HG03045 (cell line): ENCODE measurements at regions not wholly inside any gene's neighbourhood (a gene's known extent, or its start where the extent isn't known, plus 50 kb on each side); places are given as distances from the start of the nearest gene placed in this dataset.

Source experiments
- ATAC-seq: cut with Tn5 transposase; IDR thresholded peaks from one replicate; pipeline ENCODE4 v1.9.1; 2021; ENCODE audit warnings: mild to moderate bottlenecking, moderate library complexity; ENCODE audit not compliant: unreplicated experiment

DNA sequence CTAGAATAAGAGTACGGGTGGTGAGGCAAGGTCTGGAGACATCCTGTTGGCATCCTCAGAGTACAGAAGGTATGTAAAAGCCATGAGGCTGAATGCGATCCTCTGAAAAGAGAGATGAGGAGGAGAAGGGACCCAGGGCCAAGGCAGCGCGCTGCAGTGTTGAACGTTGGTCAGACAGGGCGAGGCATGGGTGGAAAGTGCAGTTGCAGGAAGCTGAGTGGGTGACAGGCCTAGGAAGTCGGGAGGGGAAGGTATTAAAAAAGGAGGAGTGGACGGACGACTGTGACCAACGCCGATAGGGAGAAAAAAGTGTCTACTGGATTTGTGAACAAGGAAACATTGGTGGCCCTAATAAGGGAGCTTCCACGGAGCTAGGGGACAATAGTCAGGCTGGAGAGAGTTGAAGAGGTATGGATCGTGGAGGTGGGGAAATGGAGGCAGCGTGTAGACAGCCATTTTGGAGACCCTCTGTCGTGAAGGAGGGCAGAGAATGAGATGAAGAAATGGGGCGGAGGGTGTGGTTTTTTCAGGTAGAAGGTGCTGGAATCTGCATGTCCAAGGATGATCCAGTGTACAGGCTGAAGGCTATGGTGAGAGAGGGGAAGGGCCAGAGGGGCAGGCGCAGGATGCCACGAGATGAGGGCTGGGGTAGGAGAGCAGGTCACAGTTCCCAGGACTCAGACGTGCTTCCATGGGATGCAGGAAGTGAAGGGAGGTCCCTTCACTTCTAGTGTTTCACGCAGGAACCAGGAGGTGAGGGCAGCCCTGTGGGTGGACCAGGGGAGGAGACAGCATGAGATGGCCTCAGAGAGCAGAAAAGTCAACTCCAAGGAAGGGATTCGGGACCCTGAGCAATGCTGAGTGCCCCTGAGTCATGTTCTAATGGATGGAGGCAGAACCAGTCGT, 115.9 kb downstream of the ASB7 start:
- no peak for ATAC-seq

DNA sequence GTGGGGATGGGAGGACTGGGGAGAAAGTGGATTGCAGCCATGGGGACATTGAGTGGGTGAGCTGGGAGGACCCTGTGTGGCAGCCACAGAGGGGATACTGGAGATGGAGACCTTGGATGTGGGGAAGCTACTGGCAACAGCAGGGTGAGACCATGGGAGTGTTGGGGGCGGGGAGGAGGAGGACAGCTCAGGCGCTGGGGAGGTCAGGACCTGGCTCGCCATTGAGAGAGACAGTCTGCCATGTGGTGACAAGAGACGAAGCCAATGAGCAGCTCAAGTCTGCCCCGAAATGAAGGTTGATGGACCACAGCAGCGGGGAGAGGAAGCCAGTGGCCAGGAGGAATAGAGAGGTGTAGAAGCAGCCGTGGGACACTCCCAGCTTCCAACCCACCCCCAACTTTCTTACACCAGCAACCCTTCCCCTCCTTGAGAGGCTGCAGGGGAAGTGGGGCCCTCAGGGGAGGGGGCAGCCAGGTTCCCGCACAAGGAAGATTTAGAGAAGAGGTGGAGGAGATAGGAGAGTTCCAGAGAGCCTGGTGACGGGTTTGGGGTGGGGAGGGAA, 118.1 kb downstream of the ASB7 start:
- ATAC-seq = no peak

DNA sequence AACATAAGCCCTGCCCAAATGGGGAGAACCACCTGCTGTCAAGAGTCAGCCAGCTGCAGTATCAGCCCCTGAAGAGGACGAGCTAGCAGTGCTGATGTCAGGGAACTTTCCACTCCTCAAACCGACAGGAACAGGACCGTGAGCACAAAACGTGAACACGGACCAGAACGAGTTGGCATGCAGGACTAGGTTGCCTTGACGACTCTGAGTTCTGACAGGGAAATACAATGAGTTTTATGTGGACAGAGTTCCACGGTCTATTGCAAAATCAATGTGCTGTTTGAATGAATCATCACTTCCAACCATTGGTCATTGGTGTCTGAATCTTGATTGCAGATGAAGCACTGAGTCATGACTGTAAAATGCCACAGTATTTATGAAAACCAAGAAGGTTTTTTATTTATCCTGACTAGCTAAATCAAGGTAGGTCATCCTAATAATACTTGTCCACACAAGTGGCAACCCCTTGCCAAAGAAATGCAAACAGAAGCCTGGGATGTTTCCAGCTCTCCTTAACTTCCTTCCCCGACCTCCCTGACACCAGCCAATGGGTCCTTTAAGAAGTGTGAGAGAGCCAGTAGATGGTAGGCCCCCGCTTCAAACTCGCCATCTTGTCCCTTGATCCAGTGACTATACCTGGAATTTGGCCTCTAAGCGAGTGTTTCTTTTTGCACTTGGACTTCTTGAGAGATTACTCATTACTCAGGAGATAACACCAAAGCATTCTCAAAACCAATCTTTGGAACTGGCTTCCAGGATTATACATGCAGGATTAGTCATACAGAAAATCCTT, 119.6 kb downstream of the ASB7 start:
- ATAC-seq = no peak

DNA sequence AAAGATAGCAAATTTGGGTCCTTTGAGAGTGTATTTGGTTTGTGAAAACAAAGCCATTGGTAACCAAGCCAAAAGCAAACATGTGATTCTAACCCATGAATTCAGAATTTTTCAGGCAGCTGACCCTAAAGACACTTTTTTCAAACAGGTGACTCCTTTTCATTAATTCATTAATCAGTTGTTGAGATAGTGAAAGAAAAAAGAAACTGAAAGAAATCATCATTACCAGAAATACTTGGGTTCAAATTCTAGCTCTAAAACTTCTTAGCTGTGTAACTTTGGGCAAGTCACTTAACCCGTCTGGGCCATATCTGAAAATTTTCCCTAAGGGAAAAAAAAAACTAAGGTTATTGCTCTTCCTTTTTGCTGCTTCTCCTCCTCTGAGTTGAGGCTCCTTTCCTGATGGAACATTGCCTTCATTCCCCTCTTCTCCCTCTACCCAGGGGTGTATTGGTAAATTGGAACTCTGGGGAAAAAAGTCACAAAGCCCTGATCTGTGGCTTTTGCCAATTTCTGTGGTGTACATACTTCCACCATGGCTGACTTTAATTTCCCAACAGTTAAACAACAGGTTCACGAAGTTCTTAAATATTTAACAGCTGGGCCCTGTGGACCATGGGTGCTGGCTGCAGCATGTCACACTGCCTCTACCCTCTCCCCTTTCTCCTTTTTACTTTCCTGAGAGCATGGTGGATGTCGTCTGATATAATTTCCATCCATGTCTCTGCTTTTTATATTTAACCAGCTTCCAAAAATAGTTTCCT, 120.3 kb downstream of the ASB7 start:
- ATAC-seq = no peak

DNA sequence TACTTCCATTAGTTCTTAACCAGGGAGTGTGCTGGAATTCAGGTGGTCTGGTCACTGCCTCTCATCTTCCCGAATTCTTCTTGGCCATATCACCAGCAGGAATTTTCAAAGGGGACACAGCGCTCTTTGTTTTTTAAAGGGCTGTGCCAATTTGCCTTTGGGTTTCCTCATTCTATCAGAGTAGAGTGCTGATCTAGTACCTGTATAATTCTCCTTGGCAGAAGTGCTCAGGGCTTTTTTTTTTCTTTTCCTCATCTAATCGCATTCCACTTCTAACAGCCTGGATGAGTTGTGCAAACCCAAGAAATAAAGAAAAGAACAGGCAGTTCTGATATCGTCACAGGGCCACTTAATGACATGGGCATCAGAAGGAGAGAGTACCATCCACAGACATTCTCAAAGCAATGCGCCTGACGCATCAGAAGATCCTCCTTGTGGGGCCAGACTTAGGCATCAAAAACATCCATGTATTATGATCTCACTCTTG, 121.0 kb downstream of the ASB7 start:
- ATAC-seq = no peak

DNA sequence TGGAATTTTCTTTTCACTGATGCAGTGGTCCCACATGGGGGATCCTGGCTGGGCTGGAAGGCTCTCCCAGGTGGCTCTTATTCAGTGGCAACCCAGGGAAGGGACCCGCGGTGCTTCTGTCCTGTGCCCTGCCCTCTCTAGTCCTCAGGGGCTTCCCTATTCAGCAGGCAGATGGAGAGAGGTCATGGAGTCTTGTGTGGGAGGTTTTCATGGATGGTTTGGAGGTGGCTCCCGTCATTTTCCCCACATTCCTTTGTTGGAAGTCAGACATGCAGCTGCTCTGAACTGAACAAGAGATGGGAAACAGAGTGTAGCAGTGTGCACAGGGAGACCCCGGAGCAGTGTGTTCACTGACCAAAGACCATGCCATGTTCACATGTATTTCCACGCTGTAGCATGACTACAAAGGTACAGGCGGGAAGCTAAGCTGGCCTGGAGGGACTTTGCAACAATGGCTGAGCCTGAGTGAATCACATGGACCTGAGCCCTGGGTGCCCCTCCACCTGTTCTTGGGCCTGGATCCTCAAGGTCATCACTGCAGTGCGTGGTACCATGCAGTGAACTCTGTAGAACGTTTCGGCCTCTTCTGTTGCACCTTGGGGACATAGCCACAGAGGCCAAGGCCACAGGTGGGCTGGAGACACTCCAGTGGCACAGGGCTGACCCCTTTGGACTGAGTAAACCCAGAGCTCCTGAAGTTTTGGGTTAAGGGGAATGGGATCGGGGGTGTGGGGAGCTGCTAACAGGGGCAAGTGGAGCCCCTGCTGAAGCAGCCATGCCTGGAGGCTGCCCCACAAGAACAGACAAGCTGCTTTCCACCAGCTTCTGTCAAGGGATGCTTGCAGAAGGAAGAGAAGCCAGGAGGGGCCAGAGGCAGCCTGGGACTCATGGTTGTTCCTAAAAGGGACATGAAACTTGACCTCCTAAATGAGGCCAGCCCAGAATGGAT, 123.0 kb downstream of the ASB7 start:
- ATAC-seq = no peak

DNA sequence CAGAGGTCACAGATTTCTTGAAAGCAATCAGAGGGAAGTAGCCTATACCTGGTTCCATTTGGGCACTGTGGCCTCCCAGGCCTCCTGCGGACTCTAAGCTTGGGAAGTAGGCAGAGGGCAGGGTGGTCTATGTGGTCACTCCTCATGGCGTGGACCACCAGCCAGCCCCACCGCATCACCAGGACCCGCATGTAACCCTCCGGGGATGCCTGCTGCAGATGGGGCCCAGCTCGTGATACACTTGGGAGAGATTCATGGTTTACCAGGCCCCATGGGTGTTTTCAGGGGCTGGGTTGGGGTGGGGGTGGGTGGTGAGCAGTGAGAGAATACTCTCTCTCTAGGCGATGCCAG, 123.7 kb downstream of the ASB7 start:
- ATAC-seq = no peak

DNA sequence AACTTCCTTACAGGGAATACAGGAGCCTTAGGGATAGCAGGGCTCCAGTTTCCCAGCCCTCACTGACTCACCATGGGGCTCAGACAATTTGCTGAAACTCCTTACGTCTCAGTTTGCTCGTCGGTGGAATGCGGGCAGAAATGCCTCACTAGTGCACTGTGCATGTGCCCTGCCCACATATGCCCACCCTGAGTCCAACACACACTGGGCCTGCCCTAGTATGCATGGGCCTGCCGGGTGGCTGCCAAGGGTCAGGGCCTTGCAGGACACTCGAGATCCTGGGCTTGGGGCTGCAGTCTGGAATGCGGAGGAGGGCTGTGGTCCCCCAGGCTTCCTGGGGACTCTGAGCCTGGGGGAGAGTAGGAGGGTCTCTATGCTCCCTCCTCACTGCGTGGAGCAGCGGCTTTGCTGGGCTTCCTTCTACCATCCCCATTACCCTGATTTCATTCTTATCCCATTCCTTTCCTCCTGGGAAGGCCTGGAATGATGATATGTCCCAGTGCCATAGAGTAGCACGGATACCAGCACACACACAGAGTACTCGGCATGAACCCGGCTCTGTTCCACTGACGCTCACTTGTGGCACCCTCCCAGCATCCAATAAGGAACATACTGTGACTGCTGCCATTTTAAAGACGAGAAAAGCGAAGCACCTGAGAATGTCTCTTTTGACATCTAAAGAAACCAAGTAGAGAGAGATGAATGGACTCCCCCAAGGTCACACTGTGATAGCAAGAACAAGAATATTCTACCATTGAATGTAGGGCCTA, 124.2 kb downstream of the ASB7 start:
- no peak for ATAC-seq

DNA sequence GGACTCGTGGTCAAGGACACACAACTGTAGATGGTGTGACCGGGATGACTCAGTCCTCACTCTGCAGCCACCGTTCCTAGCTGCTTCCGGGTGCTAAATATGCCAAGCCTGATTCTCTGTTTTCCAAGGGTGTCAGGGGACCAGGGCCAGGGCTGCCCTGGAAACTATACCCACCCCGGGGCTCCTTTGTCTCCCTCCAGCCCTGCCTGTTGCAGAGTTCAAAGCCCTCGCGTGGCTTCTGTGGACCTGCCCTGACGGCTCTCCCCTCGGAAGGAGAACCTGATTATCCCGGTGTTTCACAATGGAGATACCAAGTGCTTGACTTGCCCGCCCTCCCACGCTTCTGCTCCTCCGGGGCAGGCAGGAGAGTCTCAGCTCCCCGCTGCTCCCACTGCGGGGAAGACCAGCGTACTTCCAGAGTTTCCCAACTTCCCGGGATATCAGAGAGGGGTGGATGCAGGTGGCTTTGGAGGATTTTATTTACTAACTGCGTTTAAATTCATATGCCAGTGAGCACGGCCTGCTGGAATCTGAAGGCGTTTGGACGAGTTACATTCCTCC, 125.0 kb downstream of the ASB7 start:
- ATAC-seq = no peak

DNA sequence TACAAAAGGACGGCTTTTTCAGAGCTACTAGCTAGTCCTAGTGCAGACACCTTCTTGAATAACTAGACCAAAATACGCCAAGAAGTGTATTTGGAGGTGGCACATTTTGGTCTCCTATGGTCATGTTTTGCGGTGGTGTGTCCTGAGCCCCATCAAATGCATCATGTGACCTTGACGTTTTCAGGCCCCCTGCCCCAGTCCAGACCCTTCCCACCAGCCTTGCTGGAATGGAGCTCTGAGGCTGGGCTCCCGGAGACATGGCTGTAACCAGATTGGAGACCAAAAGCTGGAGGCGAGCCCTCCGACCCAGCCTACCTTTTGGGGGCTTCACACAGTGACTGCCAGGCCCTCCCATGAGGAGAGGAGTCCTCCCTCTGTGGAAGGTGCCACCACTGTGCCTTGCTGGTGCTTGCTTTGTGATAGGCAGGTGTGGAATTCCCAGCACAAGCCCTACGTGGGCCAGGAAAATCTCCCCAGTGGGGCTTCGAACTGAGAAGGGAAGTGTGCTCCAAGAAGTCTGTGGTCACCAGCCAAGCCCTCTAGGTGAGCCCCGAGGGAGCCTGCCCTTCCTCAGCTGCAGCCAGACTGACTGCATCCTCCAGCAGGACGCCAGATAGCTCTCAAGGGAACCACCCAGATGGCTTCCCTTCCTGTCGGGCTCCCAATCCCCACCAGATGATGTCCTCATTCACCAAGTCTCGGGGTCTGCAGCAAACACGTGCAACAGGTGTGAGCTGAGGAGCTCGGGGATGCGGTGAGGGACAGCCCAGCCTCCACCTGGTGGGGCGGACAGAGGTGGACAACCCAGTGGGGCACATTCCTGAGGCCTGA, 126.2 kb downstream of the ASB7 start:
- ATAC-seq = no peak

DNA sequence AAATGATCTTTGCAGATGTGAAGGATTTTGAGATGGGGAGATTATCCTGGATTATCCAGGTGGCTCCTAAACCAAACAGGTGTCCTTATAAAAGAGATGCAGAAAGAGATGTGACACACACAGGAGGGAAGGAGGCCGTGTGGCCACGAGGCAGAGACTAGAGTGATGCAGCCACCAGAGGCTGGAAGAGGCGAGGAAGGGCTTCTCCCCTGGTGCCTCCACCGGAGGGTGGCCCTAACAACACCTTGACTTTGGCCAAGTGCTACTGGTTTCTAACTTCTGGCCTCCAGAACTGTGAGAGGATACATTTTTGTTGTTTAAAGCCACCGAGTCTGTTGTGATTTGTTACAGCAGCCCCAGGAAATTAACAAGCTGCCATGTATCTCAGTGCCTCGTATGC, 127.1 kb downstream of the ASB7 start:
- ATAC-seq = no peak

DNA sequence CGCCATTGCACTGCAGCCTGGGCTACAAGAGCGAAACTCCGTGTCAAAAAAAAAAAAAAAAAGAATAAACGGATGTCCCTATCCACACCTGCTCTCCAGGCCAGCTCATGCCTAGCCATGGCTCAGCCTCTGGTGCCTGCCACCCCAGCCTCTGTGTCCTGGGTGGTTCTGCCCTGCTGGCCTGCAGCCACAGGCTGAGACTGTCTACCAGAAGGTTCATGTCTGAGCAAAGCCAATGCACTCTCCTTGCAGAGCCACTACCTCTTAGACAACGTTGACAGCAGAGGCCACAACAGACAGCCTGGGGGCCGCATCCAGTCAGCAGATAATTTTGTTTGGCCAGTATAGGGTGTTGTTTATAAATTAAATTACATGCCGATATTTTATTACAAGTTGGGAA, 127.7 kb downstream of the ASB7 start:
- no peak for ATAC-seq

DNA sequence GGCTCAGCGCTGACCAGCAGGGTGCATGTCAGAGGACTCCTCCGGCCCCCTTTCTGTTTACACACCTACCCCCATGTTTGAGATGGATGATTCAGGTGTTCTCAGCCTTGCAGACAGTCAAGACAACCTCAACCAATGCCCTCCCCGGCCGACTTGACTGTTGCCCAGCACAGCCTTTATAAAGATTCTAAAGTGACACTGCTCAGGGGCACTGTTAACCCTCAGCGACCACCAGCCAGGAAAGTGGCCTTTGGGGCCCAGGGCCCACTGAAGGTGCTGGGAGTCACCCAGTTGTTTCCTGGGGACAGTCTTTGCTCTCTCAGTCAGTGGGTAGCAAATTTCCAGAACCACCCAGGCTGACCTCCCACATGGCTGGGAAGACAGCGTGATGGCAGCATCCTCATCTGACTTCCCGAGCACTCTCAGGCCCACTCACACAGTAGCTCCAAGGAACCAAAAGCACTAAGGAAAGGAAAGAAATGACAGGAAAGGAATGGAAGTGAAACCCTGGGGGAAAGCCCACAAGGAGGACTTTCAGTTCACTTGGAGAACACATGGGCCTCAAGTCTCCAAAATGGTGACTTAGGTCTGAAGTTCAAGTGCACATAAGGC, 128.4 kb downstream of the ASB7 start:
- ATAC-seq = no peak

DNA sequence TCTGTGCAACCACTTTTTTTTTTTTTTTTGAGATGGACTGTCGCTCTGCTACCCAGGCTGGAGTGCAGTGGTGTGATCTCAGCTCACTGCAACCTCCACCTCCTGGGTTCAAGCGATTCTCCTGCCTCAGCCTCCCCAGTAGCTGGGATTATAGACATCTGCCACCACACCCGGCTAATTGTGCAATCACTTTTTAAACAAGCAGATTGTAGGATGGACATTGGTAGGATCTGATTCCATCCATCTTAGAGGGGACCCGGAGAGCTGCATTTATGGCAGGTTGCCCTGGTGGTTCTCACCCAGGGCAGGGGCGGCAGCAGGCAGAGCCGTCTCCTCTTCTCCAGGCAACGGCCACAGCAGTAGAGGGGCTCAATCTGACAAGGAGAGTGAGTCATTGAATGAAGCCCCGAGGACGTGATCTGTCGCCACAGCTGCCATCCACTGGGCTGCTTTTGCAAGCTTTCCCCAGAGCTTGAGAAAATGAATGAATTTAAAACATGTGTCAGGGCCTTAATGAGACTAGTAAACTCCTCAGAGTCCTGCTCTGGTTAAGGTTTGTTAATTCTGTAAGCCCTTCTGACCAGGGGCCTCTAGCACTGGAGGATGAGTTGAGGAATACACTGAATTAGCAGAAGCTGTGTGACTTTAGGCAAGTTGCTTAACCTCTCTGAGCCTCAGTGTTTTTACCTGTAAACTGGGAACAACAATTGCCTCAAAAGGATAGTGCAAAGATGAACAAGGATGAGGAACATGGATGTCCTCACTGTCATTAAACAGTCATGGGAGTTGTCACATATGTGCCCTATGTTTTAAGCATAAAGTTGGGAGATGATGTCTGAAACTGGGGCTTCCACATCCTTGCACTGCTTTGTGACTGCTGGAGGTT, 129.1 kb downstream of the ASB7 start:
- ATAC-seq = no peak

DNA sequence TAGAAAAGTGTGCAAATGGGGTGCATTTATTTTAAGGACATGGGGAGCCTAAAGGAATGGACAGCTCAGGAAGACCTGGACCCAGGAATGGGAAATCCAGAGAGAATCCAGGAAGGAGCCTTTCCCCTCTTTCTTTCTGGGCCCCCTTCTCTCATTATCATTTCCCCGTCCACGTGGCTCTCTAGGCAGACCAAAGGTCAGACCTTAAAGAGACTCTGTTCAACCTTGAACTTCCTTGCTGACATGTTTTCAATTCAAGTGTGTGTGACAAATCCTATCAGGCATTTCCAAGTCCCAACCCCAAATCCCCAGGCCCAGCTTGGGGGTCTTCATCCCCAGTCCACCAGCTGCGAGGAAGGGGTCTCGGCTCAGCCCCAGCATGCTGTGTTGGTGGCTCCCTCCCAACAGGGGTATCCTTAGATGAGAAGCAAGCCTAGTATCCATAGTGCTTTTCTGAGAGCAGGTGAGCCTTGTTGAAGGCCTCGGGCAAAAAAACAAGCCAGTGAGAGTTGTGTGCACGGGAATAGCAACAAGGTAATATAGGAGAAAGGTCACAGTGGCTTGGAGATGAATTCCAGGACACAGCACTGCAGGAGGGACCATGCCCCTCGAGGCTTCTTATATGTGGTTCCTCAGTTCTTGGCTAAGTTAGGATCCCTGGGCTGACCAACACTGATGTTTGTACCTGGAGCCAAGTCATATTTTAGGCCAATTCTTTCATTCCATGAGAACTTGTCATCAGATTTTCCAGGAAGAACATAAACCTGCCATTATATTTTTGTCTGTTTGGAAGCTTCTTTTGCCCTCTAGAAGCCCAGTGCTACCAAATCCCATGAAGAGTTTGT, 130.0 kb downstream of the ASB7 start:
- no peak for ATAC-seq
